ENCODE measurements at regions not wholly inside any gene's neighbourhood (a gene's known extent, or its start where the extent isn't known, plus 50 kb on each side); places are given as distances from the start of the nearest gene placed in this dataset.
"Not testable (repeated sequence)": the region's sequence is repeated elsewhere in the genome, so short reads cannot be mapped to it uniquely, and the experiment has no call there.

GRCh38 chr2:187617905-187618304 is 63.7 kb upstream of the TFPI start:
- intact Hi-C loops (cut with DNase I) = no loop called here

GRCh38 chr2:187618813-187619212 is 64.6 kb upstream of the TFPI start:
- Histone ChIP-seq H3K4me1 (replicated peaks) (no peaks in the 10 kb centered on the region), H3K36me3 (no peaks in the 10 kb centered on the region), H3K4me3 (no peak overlapping the region), H3K27me3 (replicated peaks; ENCODE audit: insufficient read depth) (no peaks in the 10 kb centered on the region), H3K9me3 (no peaks in the 10 kb centered on the region), H3K27ac (no peak overlapping the region)
- intact Hi-C loops (cut with DNase I) = no loop called here
- TF ChIP-seq POLR2AphosphoS5 (IDR thresholded peaks at IDR 0.05) = no peak
- DNase-seq (ENCODE audit: low spot score) = no peak
- WGBS = 55% methylated on average over 2 of the region's 2 CpGs

More at GRCh38 chr2:187617905-187618304, 63.7 kb upstream of the TFPI start:
- TF ChIP-seq POLR2AphosphoS5 (IDR thresholded peaks at IDR 0.05) = no peak
- TF ChIP-seq CTCF (IDR thresholded peaks at IDR 0.05) = no peak
- TF ChIP-seq POLR2A (IDR thresholded peaks at IDR 0.05) = no peak
- Histone ChIP-seq H3K27ac (no peak overlapping the region), H3K27me3 (replicated peaks; ENCODE audit: insufficient read depth) (no peaks in the 10 kb centered on the region), H3K4me1 (replicated peaks) (no peaks in the 10 kb centered on the region), H3K4me3 (no peak overlapping the region), H3K9me3 (no peaks in the 10 kb centered on the region), H3K36me3 (no peaks in the 10 kb centered on the region)
- no peak for DNase-seq (ENCODE audit: low spot score)

- no peak overlapping the region for H3K27ac ChIP-seq
- no peaks in the 10 kb centered on the region for H3K36me3 ChIP-seq
- no peak for TF ChIP-seq POLR2A (IDR thresholded peaks at IDR 0.05)
- TF ChIP-seq POLR2AphosphoS5 (IDR thresholded peaks at IDR 0.05) = no peak
- no peak for TF ChIP-seq CTCF (IDR thresholded peaks at IDR 0.05)
- DNase-seq (ENCODE audit: low spot score) = no peak
- WGBS = 77% methylated on average over 3 of the region's 3 CpGs
- H3K4me3 ChIP-seq = no peak overlapping the region
- no peaks in the 10 kb centered on the region for H3K27me3 ChIP-seq (replicated peaks; ENCODE audit: insufficient read depth)
- intact Hi-C loops (cut with DNase I) = no loop called here
- no peaks in the 10 kb centered on the region for H3K4me1 ChIP-seq (replicated peaks)
- H3K9me3 ChIP-seq = no peaks in the 10 kb centered on the region
These were observed 72.9 kb upstream of the TFPI start for GRCh38 chr2:187627153-187627552.

GRCh38 chr2:187636731-187637391 is 82.6 kb upstream of the TFPI start:
- H3K27me3 ChIP-seq (replicated peaks; ENCODE audit: insufficient read depth); H3K36me3 ChIP-seq; H3K4me1 ChIP-seq (replicated peaks); H3K4me3 ChIP-seq; intact Hi-C loops (cut with DNase I); H3K27ac ChIP-seq; H3K9me3 ChIP-seq; DNase-seq (ENCODE audit: low spot score): not testable (repeated sequence)
- WGBS = 96% methylated on average over 25 of the region's 53 CpGs

GRCh38 chr2:187637392-187637740 is 83.1 kb upstream of the TFPI start:
- intact Hi-C loops (cut with DNase I); DNase-seq (ENCODE audit: low spot score); H3K36me3 ChIP-seq; H3K27ac ChIP-seq; H3K9me3 ChIP-seq; H3K27me3 ChIP-seq (replicated peaks; ENCODE audit: insufficient read depth); H3K4me1 ChIP-seq (replicated peaks); H3K4me3 ChIP-seq: not testable (repeated sequence)
- WGBS = 93% methylated on average over 13 of the region's 19 CpGs

- H3K27me3 ChIP-seq (replicated peaks; ENCODE audit: insufficient read depth); intact Hi-C loops (cut with DNase I); H3K9me3 ChIP-seq; H3K4me1 ChIP-seq (replicated peaks); DNase-seq (ENCODE audit: low spot score); H3K27ac ChIP-seq; H3K36me3 ChIP-seq; H3K4me3 ChIP-seq: not testable (repeated sequence)
- 91% methylated on average over 20 of the region's 20 CpGs for WGBS
These were observed 83.5 kb upstream of the TFPI start for GRCh38 chr2:187637771-187638170.

GRCh38 chr2:187638840-187639239 is 84.6 kb upstream of the TFPI start:
- H3K9me3 ChIP-seq = no peaks in the 10 kb centered on the region
- no peak for DNase-seq (ENCODE audit: low spot score)
- 86% methylated on average over 1 of the region's 1 CpG for WGBS
- no peaks in the 10 kb centered on the region for H3K4me1 ChIP-seq (replicated peaks)
- TF ChIP-seq POLR2A (IDR thresholded peaks at IDR 0.05) (no peak), CTCF (IDR thresholded peaks at IDR 0.05) (no peak), POLR2AphosphoS5 (IDR thresholded peaks at IDR 0.05) (no peak)
- no peaks in the 10 kb centered on the region for H3K27me3 ChIP-seq (replicated peaks; ENCODE audit: insufficient read depth)
- H3K36me3 ChIP-seq = no peaks in the 10 kb centered on the region
- no peak overlapping the region for H3K27ac ChIP-seq
- no peak overlapping the region for H3K4me3 ChIP-seq
- intact Hi-C loops (cut with DNase I) = no loop called here
